ENCODE measurements at regions not wholly inside any gene's neighbourhood (a gene's known extent, or its start where the extent isn't known, plus 50 kb on each side); places are given as distances from the start of the nearest gene placed in this dataset.

- TF ChIP-seq CTCF (conservative IDR thresholded peaks at IDR 0.05 in 1 of 2, IDR thresholded peaks at IDR 0.05 in 1 of 2; ENCODE audit: extremely low read depth in 1 of 2, insufficient read depth in 1 of 2, low read depth in 1 of 2, low read length in 2 of 2) = no peak
- TF ChIP-seq EZH2 (IDR thresholded peaks at IDR 0.05; ENCODE audit: borderline replicate concordance, low read length) = no peak
Observed at GRCh38 chr1:22313321-22313720, 138.3 kb upstream of the ZBTB40 start.
